ENCODE measurements at regions not wholly inside any gene's neighbourhood (a gene's known extent, or its start where the extent isn't known, plus 50 kb on each side); places are given as distances from the start of the nearest gene placed in this dataset.

DNA sequence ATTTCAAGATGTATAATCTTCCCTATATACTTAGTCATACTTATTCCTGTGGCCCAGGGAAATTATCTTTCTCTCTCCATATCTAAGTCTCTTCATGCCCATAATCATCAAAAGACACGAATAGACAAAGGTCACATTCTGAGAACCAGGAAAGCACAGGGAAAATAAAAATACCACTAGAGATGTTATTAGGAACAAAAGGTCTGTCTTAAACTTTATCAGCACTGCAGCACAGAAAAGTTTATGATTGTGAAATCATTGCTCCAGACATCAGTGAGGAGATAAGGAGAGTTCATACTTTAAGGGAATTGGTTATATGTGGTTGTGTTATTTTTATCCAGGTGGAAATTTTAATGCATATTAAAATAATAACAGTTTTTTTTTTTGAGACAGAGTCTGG, 974.6 kb upstream of the CELF2 start:
- TF ChIP-seq CTCF (IDR thresholded peaks at IDR 0.05; ENCODE audit: low read depth, low read length, missing input control) (no peak), EGR1 (IDR thresholded peaks at IDR 0.05; ENCODE audit: low read depth in 2 of 2) (no peak), SP1 (IDR thresholded peaks at IDR 0.05) (no peak), JUND (IDR thresholded peaks at IDR 0.05) (no peak), MAX (IDR thresholded peaks at IDR 0.05) (no peak), YY1 (IDR thresholded peaks at IDR 0.05) (no peak), ATF3 (IDR thresholded peaks at IDR 0.05) (no peak), TAF1 (conservative IDR thresholded peaks at IDR 0.05) (no peak), HNF4G (IDR thresholded peaks at IDR 0.05) (no peak), FOXA1 (IDR thresholded peaks at IDR 0.05) (no peak)
- TF ChIP-seq, protein P1, sequence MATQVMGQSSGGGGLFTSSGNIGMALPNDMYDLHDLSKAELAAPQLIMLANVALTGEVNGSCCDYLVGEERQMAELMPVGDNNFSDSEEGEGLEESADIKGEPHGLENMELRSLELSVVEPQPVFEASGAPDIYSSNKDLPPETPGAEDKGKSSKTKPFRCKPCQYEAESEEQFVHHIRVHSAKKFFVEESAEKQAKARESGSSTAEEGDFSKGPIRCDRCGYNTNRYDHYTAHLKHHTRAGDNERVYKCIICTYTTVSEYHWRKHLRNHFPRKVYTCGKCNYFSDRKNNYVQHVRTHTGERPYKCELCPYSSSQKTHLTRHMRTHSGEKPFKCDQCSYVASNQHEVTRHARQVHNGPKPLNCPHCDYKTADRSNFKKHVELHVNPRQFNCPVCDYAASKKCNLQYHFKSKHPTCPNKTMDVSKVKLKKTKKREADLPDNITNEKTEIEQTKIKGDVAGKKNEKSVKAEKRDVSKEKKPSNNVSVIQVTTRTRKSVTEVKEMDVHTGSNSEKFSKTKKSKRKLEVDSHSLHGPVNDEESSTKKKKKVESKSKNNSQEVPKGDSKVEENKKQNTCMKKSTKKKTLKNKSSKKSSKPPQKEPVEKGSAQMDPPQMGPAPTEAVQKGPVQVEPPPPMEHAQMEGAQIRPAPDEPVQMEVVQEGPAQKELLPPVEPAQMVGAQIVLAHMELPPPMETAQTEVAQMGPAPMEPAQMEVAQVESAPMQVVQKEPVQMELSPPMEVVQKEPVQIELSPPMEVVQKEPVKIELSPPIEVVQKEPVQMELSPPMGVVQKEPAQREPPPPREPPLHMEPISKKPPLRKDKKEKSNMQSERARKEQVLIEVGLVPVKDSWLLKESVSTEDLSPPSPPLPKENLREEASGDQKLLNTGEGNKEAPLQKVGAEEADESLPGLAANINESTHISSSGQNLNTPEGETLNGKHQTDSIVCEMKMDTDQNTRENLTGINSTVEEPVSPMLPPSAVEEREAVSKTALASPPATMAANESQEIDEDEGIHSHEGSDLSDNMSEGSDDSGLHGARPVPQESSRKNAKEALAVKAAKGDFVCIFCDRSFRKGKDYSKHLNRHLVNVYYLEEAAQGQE (IDR thresholded peaks at IDR 0.05): no peak
